ENCODE measurements at regions not wholly inside any gene's neighbourhood (a gene's known extent, or its start where the extent isn't known, plus 50 kb on each side); places are given as distances from the start of the nearest gene placed in this dataset.

DNA sequence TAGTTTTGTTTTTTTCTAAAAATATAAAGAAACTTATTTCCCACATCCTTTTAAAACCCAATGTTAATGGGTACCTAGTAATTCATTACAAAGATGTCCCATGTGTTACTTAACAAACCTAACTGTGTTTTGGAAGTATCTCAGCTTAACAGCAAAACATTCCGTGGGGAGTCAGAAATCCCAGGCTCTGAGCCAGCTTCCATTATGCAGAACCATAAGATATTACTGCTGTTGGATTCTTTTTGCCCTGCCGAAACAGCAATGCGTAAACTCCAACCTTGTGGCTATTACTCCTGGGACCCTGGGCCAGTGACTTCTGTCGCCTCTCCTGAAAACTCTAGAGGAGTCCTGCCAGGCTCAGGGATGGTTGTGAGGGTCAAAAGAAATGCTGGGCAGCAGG, 174.1 kb downstream of the UXS1 start:
- WGBS (ENCODE audit: insufficient coverage, low coverage, missing lambda C conversion rate) = 0% methylated on average over 4 of the region's 4 CpGs
- no peaks in the 10 kb centered on the region for H3K79me2 ChIP-seq (ENCODE audit: control insufficient read depth, insufficient read depth, low read length)
- no peak overlapping the region for H3K4me2 ChIP-seq (ENCODE audit: insufficient read depth, low read length)
- H3K9ac ChIP-seq (ENCODE audit: insufficient read depth in 1 of 2, low read depth in 2 of 2, low read length in 2 of 2) = no peak overlapping the region
- H3K27me3 ChIP-seq (ENCODE audit: control insufficient read depth in 2 of 2, insufficient read depth in 2 of 2, low read length in 2 of 2) = peaks cover 4 to 19% of the 10 kb centered on the region in 2 experiments
- in situ Hi-C loops (cut with MboI) (no loop called here), intact Hi-C loops (cut with micrococcal nuclease) (no loop called here)
- DNase-seq (ENCODE audit: extremely low read depth in 1 of 4, low spot score in 3 of 4) = no peak
- no peaks in the 10 kb centered on the region for H3K4me1 ChIP-seq (replicated peaks in 1 of 2; ENCODE audit: control insufficient read depth in 2 of 2, insufficient read depth in 2 of 2, low read length in 2 of 2)
- no peaks in the 10 kb centered on the region for H3K9me1 ChIP-seq (ENCODE audit: control insufficient read depth, insufficient read depth, low read length)
- H3K36me3 ChIP-seq (ENCODE audit: control insufficient read depth, insufficient read depth, low read length) = no peaks in the 10 kb centered on the region
- no peaks in the 10 kb centered on the region for H4K20me1 ChIP-seq (replicated peaks; ENCODE audit: control insufficient read depth, insufficient read depth, low read length)
- no peak overlapping the region for H2AFZ ChIP-seq (ENCODE audit: low read depth, low read length)
- H3K27ac ChIP-seq (ENCODE audit: extremely low read depth, low read depth, low read length) = no peak overlapping the region
- no TSS peak for BruUV-seq (replicated peaks)
- ChIA-PET CTCF (ENCODE audit: low intra/inter-chr PET ratio) (interaction anchor here (0.7 kb wide), 1 partner anchor 19 kb away, joined by 3 read pairs; no protein-coding TSS in a partner anchor), POLR2A (no interaction called here)
- H3K4me3 ChIP-seq = no peak overlapping the region
- ATAC-seq = no peak
- FAIRE-seq = no peak
- no peaks in the 10 kb centered on the region for H3K9me3 ChIP-seq (replicated peaks; ENCODE audit: control insufficient read depth, insufficient read depth, low read depth, low read length)
- TF ChIP-seq RBM22 (IDR thresholded peaks at IDR 0.05; ENCODE audit: low read depth, low read length, poor library complexity, severe bottlenecking) (no peak), NFYB (IDR thresholded peaks at IDR 0.05; ENCODE audit: extremely low read depth, insufficient read length) (no peak), CBX8 (IDR thresholded peaks at IDR 0.05; ENCODE audit: borderline replicate concordance, extremely low read depth, low read depth, low read length, poor library complexity, severe bottlenecking) (no peak)
- TF ChIP-seq, protein P1, sequence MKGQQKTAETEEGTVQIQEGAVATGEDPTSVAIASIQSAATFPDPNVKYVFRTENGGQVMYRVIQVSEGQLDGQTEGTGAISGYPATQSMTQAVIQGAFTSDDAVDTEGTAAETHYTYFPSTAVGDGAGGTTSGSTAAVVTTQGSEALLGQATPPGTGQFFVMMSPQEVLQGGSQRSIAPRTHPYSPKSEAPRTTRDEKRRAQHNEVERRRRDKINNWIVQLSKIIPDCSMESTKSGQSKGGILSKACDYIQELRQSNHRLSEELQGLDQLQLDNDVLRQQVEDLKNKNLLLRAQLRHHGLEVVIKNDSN (CRISPR knock-in tag; IDR thresholded peaks at IDR 0.05) = no peak
- TF ChIP-seq, protein P2, sequence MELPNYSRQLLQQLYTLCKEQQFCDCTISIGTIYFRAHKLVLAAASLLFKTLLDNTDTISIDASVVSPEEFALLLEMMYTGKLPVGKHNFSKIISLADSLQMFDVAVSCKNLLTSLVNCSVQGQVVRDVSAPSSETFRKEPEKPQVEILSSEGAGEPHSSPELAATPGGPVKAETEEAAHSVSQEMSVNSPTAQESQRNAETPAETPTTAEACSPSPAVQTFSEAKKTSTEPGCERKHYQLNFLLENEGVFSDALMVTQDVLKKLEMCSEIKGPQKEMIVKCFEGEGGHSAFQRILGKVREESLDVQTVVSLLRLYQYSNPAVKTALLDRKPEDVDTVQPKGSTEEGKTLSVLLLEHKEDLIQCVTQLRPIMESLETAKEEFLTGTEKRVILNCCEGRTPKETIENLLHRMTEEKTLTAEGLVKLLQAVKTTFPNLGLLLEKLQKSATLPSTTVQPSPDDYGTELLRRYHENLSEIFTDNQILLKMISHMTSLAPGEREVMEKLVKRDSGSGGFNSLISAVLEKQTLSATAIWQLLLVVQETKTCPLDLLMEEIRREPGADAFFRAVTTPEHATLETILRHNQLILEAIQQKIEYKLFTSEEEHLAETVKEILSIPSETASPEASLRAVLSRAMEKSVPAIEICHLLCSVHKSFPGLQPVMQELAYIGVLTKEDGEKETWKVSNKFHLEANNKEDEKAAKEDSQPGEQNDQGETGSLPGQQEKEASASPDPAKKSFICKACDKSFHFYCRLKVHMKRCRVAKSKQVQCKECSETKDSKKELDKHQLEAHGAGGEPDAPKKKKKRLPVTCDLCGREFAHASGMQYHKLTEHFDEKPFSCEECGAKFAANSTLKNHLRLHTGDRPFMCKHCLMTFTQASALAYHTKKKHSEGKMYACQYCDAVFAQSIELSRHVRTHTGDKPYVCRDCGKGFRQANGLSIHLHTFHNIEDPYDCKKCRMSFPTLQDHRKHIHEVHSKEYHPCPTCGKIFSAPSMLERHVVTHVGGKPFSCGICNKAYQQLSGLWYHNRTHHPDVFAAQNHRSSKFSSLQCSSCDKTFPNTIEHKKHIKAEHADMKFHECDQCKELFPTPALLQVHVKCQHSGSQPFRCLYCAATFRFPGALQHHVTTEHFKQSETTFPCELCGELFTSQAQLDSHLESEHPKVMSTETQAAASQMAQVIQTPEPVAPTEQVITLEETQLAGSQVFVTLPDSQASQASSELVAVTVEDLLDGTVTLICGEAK (IDR thresholded peaks at IDR 0.05) = no peak
- TF ChIP-seq, protein P2 (CRISPR knock-in tag; IDR thresholded peaks at IDR 0.05) = no peak
- TF ChIP-seq, protein P3, sequence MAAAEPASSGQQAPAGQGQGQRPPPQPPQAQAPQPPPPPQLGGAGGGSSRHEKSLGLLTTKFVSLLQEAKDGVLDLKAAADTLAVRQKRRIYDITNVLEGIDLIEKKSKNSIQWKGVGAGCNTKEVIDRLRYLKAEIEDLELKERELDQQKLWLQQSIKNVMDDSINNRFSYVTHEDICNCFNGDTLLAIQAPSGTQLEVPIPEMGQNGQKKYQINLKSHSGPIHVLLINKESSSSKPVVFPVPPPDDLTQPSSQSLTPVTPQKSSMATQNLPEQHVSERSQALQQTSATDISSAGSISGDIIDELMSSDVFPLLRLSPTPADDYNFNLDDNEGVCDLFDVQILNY (CRISPR knock-in tag; IDR thresholded peaks at IDR 0.05) = no peak
- TF ChIP-seq, protein P4, sequence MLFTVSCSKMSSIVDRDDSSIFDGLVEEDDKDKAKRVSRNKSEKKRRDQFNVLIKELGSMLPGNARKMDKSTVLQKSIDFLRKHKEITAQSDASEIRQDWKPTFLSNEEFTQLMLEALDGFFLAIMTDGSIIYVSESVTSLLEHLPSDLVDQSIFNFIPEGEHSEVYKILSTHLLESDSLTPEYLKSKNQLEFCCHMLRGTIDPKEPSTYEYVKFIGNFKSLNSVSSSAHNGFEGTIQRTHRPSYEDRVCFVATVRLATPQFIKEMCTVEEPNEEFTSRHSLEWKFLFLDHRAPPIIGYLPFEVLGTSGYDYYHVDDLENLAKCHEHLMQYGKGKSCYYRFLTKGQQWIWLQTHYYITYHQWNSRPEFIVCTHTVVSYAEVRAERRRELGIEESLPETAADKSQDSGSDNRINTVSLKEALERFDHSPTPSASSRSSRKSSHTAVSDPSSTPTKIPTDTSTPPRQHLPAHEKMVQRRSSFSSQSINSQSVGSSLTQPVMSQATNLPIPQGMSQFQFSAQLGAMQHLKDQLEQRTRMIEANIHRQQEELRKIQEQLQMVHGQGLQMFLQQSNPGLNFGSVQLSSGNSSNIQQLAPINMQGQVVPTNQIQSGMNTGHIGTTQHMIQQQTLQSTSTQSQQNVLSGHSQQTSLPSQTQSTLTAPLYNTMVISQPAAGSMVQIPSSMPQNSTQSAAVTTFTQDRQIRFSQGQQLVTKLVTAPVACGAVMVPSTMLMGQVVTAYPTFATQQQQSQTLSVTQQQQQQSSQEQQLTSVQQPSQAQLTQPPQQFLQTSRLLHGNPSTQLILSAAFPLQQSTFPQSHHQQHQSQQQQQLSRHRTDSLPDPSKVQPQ (CRISPR knock-in tag; IDR thresholded peaks at IDR 0.05; ENCODE audit: borderline replicate concordance) = no peak
